ENCODE measurements at regions not wholly inside any gene's neighbourhood (a gene's known extent, or its start where the extent isn't known, plus 50 kb on each side); places are given as distances from the start of the nearest gene placed in this dataset.

DNA sequence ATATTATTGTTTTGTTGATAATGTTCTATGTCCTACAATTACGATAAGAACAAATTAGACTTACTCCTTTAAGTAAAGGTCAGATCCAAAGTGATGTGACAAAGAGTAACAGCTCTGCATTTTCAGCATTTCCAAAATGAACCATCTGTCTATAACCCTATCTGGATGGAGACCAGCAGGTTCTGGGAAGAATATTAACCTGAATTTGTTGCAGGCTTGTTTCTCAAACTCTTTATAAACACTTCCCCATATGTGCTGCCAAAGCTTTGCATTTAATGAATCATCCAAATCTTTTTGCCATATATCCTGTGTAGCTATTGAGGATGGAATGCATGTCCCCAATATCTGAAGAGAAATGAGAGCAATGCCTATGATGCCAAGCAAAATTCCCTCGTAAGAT lies 198.9 kb upstream of the SLC27A6 start:
- no peak for TF ChIP-seq POLR2A (IDR thresholded peaks at IDR 0.05)
- TF ChIP-seq, protein P1, sequence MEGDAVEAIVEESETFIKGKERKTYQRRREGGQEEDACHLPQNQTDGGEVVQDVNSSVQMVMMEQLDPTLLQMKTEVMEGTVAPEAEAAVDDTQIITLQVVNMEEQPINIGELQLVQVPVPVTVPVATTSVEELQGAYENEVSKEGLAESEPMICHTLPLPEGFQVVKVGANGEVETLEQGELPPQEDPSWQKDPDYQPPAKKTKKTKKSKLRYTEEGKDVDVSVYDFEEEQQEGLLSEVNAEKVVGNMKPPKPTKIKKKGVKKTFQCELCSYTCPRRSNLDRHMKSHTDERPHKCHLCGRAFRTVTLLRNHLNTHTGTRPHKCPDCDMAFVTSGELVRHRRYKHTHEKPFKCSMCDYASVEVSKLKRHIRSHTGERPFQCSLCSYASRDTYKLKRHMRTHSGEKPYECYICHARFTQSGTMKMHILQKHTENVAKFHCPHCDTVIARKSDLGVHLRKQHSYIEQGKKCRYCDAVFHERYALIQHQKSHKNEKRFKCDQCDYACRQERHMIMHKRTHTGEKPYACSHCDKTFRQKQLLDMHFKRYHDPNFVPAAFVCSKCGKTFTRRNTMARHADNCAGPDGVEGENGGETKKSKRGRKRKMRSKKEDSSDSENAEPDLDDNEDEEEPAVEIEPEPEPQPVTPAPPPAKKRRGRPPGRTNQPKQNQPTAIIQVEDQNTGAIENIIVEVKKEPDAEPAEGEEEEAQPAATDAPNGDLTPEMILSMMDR (IDR thresholded peaks at IDR 0.05): no peak
- TF ChIP-seq POLR2AphosphoS5 (IDR thresholded peaks at IDR 0.05): no peak
